Mesenchymal stem cell (in vitro differentiated cells and primary cell): ENCODE measurements at regions not wholly inside any gene's neighbourhood (a gene's known extent, or its start where the extent isn't known, plus 50 kb on each side); places are given as distances from the start of the nearest gene placed in this dataset.

Experiments used
- DNase-seq: peaks from one replicate; pipeline ENCODE4 v3.0.0-alpha.2; 2013
- H2AFZ ChIP-seq: one replicate; pipeline ENCODE4 v1.6.1; 2013; ENCODE audit warnings: low read depth, mild to moderate bottlenecking, control low read depth, inconsistent platforms, low read length, moderate library complexity
- H2AK5ac ChIP-seq: 2 replicates; pipeline ENCODE4 v1.6.1; 2013; ENCODE audit warnings: low read length, moderate library complexity, mild to moderate bottlenecking, inconsistent platforms; ENCODE audit not compliant: severe bottlenecking
- H2BK120ac ChIP-seq: one replicate; pipeline ENCODE4 v1.6.1; 2013; ENCODE audit warnings: low read depth, mild to moderate bottlenecking, inconsistent platforms, low read length, moderate library complexity
- H2BK12ac ChIP-seq, 2 experiments: one replicate each; pipeline ENCODE4 v1.6.1; 2013; ENCODE audit warnings: inconsistent platforms in 2 of 2, low read length in 2 of 2, mild to moderate bottlenecking in 2 of 2, moderate library complexity in 2 of 2, control low read depth in 1 of 2
- H2BK15ac ChIP-seq: one replicate; pipeline ENCODE4 v1.6.1; 2013; ENCODE audit warnings: mild to moderate bottlenecking, low read depth, inconsistent platforms; ENCODE audit not compliant: poor library complexity, severe bottlenecking
- H2BK5ac ChIP-seq: 2 replicates; pipeline ENCODE4 v1.6.1; 2013; ENCODE audit warnings: low read depth, mild to moderate bottlenecking, low read length, control low read depth, inconsistent platforms; ENCODE audit not compliant: poor library complexity, severe bottlenecking
- H3K14ac ChIP-seq, 2 experiments: one replicate each; pipeline ENCODE4 v1.6.1; 2013; ENCODE audit warnings: inconsistent platforms in 2 of 2, low read length in 2 of 2, control low read depth in 1 of 2, mild to moderate bottlenecking in 1 of 2, moderate library complexity in 1 of 2
- H3K18ac ChIP-seq, 2 experiments: one replicate each; pipeline ENCODE4 v1.6.1; 2013; ENCODE audit warnings: inconsistent platforms in 2 of 2, low read length in 2 of 2, control low read depth in 1 of 2, low read depth in 1 of 2, mild to moderate bottlenecking in 1 of 2
- H3K23ac ChIP-seq, 2 experiments: one replicate each; pipeline ENCODE4 v1.6.1; 2013; ENCODE audit warnings: inconsistent platforms in 2 of 2, low read length in 2 of 2, mild to moderate bottlenecking in 2 of 2, moderate library complexity in 2 of 2, control low read depth in 1 of 2
- H3K27ac ChIP-seq: 2 replicates; pipeline ENCODE4 v1.5.1; 2013; ENCODE audit warnings: mild to moderate bottlenecking, moderate library complexity, low read length, control low read depth, inconsistent platforms; ENCODE audit not compliant: poor library complexity, severe bottlenecking
- H3K27me3 ChIP-seq, 2 experiments: 2 replicates each; pipeline versions ENCODE4 v1.6.1 to v1.7.0; 2013; ENCODE audit warnings: low read length in 2 of 2, mild to moderate bottlenecking in 2 of 2, moderate library complexity in 2 of 2, control low read depth in 1 of 2, inconsistent platforms in 1 of 2; ENCODE audit not compliant: control insufficient read depth in 1 of 2, insufficient read depth in 1 of 2
- H3K36me3 ChIP-seq, 2 experiments: 2 replicates each; pipeline versions ENCODE4 v1.6.1 to v1.7.0; 2013; ENCODE audit warnings: low read length in 2 of 2, control low read depth in 1 of 2, inconsistent platforms in 1 of 2, low read depth in 1 of 2, mild to moderate bottlenecking in 1 of 2; ENCODE audit not compliant: insufficient read depth in 2 of 2, control insufficient read depth in 1 of 2
- H3K4ac ChIP-seq, 2 experiments: one replicate each; pipeline ENCODE4 v1.6.1; 2013; ENCODE audit warnings: inconsistent platforms in 2 of 2, low read length in 2 of 2, mild to moderate bottlenecking in 2 of 2, moderate library complexity in 2 of 2, control low read depth in 1 of 2, low read depth in 1 of 2
- H3K4me1 ChIP-seq: 2 replicates; pipeline ENCODE4 v1.6.1; 2013; ENCODE audit warnings: low read depth, low read length, control low read depth; ENCODE audit not compliant: control insufficient read depth, insufficient read depth
- H3K4me2 ChIP-seq: 2 replicates; pipeline ENCODE4 v1.6.1; 2013; ENCODE audit warnings: low read length, mild to moderate bottlenecking, inconsistent platforms; ENCODE audit not compliant: poor library complexity, severe bottlenecking
- H3K4me3 ChIP-seq, 2 experiments: 2 replicates each; pipeline versions ENCODE4 v1.5.1 to v1.7.0; 2013; ENCODE audit warnings: low read length in 2 of 2, mild to moderate bottlenecking in 2 of 2, control low read depth in 1 of 2, low read depth in 1 of 2; ENCODE audit not compliant: insufficient read depth in 1 of 2
- H3K79me1 ChIP-seq: replicated peaks from 2 replicates; pipeline ENCODE4 v1.6.1; 2013; ENCODE audit warnings: mild to moderate bottlenecking, control low read depth, low read length, inconsistent platforms; ENCODE audit not compliant: poor library complexity, severe bottlenecking
- H3K9ac ChIP-seq: 2 replicates; pipeline ENCODE4 v1.7.0; 2013; ENCODE audit warnings: mild to moderate bottlenecking, low read length, moderate library complexity
- H3K9me3 ChIP-seq: 2 replicates; pipeline ENCODE4 v1.7.0; 2013; ENCODE audit warnings: mild to moderate bottlenecking, low read length; ENCODE audit not compliant: control insufficient read depth
- H4K8ac ChIP-seq: one replicate; pipeline ENCODE4 v1.6.1; 2013; ENCODE audit warnings: inconsistent platforms, mild to moderate bottlenecking, low read length, moderate library complexity
- H4K91ac ChIP-seq: one replicate; pipeline ENCODE4 v1.6.1; 2013; ENCODE audit warnings: mild to moderate bottlenecking, low read length, inconsistent platforms
- WGBS: methylation state at CpG from one replicate; pipeline ENCODE4 v1.1.7; 2013; ENCODE audit warnings: mixed read lengths; 5-methylcytosine and 5-hydroxymethylcytosine counted together

DNA sequence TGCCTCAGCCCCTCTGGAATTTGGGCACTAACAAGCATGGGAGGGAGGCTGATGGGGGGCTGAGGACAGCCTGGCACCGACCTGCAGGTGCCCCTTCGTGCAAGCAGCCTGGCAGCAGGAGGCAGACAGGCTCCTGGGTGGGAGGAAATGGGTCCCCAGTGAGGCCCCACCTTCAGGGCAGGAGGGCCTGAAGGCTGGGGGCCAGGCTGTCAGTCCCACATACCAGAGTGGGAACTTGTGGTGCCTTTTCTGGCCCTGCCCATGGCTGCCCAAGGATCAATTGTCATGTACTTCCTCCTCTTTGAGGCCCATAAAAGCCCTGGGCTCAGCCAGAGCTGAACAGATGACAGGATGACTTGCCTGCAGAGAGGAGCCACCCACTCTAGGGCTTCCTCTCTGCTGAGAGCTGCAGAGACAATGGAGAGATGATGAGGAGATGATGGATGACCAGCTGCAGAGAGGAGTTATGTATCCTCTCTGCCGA, 141.0 kb downstream of the PDHA2 start:
- Histone ChIP-seq H3K4ac (no peak overlapping the region), H3K23ac (peak overlapping the region in 1 of 2 experiments; percentile 23), H2BK15ac (no peak overlapping the region), H3K4me2 (no peak overlapping the region), H3K9me3 (peaks cover 5% of the 10 kb centered on the region), H2BK5ac (no peak overlapping the region), H4K8ac (no peak overlapping the region), H3K79me1 (no peaks in the 10 kb centered on the region), H2BK12ac (no peak overlapping the region), H3K27me3 (no peaks in the 10 kb centered on the region), H4K91ac (no peak overlapping the region), H3K9ac (no peak overlapping the region), H3K27ac (no peak overlapping the region), H3K36me3 (no peaks in the 10 kb centered on the region), H2AK5ac (no peak overlapping the region), H3K18ac (no peak overlapping the region), H2AFZ (no peak overlapping the region), H3K4me3 (no peak overlapping the region), H3K14ac (peak overlapping the region in 1 of 2 experiments; percentile 4), H2BK120ac (no peak overlapping the region), H3K4me1 (no peaks in the 10 kb centered on the region)
- WGBS = 94% methylated on average over 3 of the region's 3 CpGs
- DNase-seq = no peak

GRCh38 chr4:95981591-95981990, 141.7 kb downstream of the PDHA2 start:
- Histone ChIP-seq H3K27ac (no peak overlapping the region), H3K27me3 (no peaks in the 10 kb centered on the region), H2BK15ac (no peak overlapping the region), H2AFZ (no peak overlapping the region), H3K4me2 (no peak overlapping the region), H3K79me1 (no peaks in the 10 kb centered on the region), H3K4ac (no peak overlapping the region), H3K4me1 (no peaks in the 10 kb centered on the region), H2BK120ac (no peak overlapping the region), H3K36me3 (no peaks in the 10 kb centered on the region), H3K4me3 (no peak overlapping the region), H3K14ac (peak overlapping the region in 1 of 2 experiments; percentile 55), H4K8ac (no peak overlapping the region), H3K9ac (no peak overlapping the region), H2BK5ac (no peak overlapping the region), H2AK5ac (no peak overlapping the region), H3K18ac (no peak overlapping the region), H2BK12ac (no peak overlapping the region), H4K91ac (no peak overlapping the region), H3K23ac (no peak overlapping the region), H3K9me3 (peaks cover 8% of the 10 kb centered on the region)
- WGBS = 85% methylated on average over 2 of the region's 2 CpGs
- no peak for DNase-seq

DNA sequence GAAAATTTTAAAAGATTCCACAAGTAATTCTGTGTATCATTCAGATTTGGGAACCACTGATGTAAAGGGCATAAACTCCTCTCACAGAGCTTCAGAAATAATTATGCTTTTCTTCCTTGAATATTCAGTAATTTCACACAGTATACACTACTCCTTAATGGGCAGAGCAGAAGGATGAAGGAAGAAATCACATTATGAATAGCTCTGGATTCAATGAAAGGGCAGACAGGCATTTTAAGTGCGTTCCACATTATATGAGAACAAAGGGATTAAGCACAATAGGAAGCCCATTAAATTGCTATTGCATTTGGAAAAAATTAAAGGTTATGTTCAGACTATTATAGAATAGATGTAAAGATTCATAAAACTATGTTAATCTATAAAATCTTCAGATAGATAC, 142.6 kb downstream of the PDHA2 start:
- Histone ChIP-seq H3K23ac (no peak overlapping the region), H3K4me2 (no peak overlapping the region), H2BK12ac (no peak overlapping the region), H3K36me3 (no peaks in the 10 kb centered on the region), H2AFZ (no peak overlapping the region), H2BK120ac (no peak overlapping the region), H2AK5ac (no peak overlapping the region), H3K4me1 (no peaks in the 10 kb centered on the region), H3K4me3 (no peak overlapping the region), H3K9me3 (peaks cover 8% of the 10 kb centered on the region), H3K4ac (no peak overlapping the region), H2BK15ac (no peak overlapping the region), H3K27ac (no peak overlapping the region), H3K18ac (no peak overlapping the region), H2BK5ac (no peak overlapping the region), H3K27me3 (no peaks in the 10 kb centered on the region), H3K79me1 (no peaks in the 10 kb centered on the region), H4K91ac (no peak overlapping the region), H3K14ac (no peak overlapping the region), H3K9ac (no peak overlapping the region), H4K8ac (no peak overlapping the region)
- no peak for DNase-seq
- WGBS = 100% methylated on average over 1 of the region's 1 CpG

DNA sequence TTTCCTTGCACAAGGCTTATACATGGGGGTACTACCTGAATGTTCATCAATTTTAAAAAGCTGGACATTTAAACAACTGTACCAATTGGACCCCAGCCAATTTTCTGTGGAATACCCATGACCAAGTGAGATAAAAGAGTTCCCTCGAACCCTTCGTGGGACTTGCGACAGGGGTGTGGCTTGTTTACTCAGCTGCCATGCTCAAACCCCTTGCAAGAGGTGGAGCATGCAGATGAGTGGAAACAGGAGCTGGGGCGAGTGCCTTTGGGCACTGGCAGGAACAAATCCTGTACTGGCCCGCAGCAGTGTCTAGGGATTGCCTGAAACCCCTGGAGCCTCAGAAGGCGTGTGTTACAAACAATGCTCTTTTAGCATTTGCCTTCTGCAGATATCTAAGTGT, 144.2 kb downstream of the PDHA2 start:
- Histone ChIP-seq H2BK15ac (no peak overlapping the region), H2AFZ (no peak overlapping the region), H4K8ac (no peak overlapping the region), H3K9me3 (peaks cover 11% of the 10 kb centered on the region), H3K14ac (no peak overlapping the region), H2AK5ac (no peak overlapping the region), H3K27ac (no peak overlapping the region), H3K4ac (no peak overlapping the region), H3K4me3 (no peak overlapping the region), H3K79me1 (no peaks in the 10 kb centered on the region), H2BK5ac (no peak overlapping the region), H3K9ac (no peak overlapping the region), H3K4me2 (no peak overlapping the region), H3K36me3 (no peaks in the 10 kb centered on the region), H3K4me1 (no peaks in the 10 kb centered on the region), H2BK12ac (no peak overlapping the region), H3K27me3 (no peaks in the 10 kb centered on the region), H3K18ac (no peak overlapping the region), H2BK120ac (no peak overlapping the region), H3K23ac (no peak overlapping the region), H4K91ac (no peak overlapping the region)
- 86% methylated on average over 6 of the region's 6 CpGs for WGBS
- no peak for DNase-seq
